Adrenal gland (tissue), 5 donors: ENCODE measurements at regions not wholly inside any gene's neighbourhood (a gene's known extent, or its start where the extent isn't known, plus 50 kb on each side); places are given as distances from the start of the nearest gene placed in this dataset.

ENCODE experiments used
- POLR2A ChIP-seq, 2 donors: fragments of 450-650 bp; IDR thresholded peaks; one replicate each; pipeline ENCODE4 v1.6.1; 2017; ENCODE audit warnings: antibody characterized with exemption in 2 of 2, mild to moderate bottlenecking in 2 of 2, moderate library complexity in 1 of 2
- TF ChIP-seq, protein P1 (sequence below), 6 experiments: fragments of 450-650 bp in 4 of 6; fragments of 200-600 bp in 2 of 6; sonication (generic) in 1 of 6; IDR thresholded peaks; 1 replicate in 5 of 6; 2 replicates in 1 of 6; pipeline versions ENCODE4 v1.5.1 to v1.8.0; 2016 to 2021; ENCODE audit warnings: antibody characterized with exemption in 6 of 6, mild to moderate bottlenecking in 2 of 6, moderate library complexity in 1 of 6
- donor health status: DM: no; HTN: no; CAD: no.

DNA sequence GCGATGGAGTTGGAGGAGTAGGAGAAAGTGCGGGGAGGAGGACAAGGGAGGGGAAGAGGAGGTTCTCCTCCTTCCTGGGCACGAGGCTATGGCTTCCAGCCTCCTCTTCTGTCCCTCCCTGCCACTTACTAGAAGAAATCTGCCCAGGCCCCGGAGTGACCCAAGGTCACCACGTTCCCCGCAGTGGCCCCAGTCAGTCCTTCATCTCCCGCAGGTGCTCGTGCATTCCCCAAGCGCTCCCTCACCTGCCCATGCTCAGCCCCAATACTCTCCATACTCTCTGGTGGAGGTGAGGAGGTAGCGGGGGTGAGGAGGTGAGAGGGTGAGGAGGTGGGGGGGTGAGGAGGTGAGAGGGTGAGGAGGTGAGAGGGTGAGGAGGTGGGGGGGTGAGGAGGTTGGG, 85.4 kb downstream of the CCDC185 start:
- TF ChIP-seq, protein P1, sequence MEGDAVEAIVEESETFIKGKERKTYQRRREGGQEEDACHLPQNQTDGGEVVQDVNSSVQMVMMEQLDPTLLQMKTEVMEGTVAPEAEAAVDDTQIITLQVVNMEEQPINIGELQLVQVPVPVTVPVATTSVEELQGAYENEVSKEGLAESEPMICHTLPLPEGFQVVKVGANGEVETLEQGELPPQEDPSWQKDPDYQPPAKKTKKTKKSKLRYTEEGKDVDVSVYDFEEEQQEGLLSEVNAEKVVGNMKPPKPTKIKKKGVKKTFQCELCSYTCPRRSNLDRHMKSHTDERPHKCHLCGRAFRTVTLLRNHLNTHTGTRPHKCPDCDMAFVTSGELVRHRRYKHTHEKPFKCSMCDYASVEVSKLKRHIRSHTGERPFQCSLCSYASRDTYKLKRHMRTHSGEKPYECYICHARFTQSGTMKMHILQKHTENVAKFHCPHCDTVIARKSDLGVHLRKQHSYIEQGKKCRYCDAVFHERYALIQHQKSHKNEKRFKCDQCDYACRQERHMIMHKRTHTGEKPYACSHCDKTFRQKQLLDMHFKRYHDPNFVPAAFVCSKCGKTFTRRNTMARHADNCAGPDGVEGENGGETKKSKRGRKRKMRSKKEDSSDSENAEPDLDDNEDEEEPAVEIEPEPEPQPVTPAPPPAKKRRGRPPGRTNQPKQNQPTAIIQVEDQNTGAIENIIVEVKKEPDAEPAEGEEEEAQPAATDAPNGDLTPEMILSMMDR (IDR thresholded peaks at IDR 0.05), result no peak
- TF ChIP-seq POLR2A (IDR thresholded peaks at IDR 0.05), result no peak
